NCI-H524 treated with DMSO at 0.1 percent for 48 hours (cell line): ENCODE measurements at regions not wholly inside any gene's neighbourhood (a gene's known extent, or its start where the extent isn't known, plus 50 kb on each side); places are given as distances from the start of the nearest gene placed in this dataset.

ENCODE experiments used
- DNase-seq: peaks from one replicate; lab custom pipeline; 2025; lab: John Stamatoyannopoulos, UW

GRCh38 chr12:92650228-92650822 is 52.5 kb upstream of the PLEKHG7 start:
- DNase-seq = no peak

- DNase-seq = peak; percentile 33
Measured at GRCh38 chr12:92649511-92650227, 53.1 kb upstream of the PLEKHG7 start.

GRCh38 chr12:92648242-92649031 is 54.4 kb upstream of the PLEKHG7 start:
- no peak for DNase-seq

- no peak for DNase-seq
Measured at GRCh38 chr12:92641291-92641690, 61.5 kb upstream of the PLEKHG7 start.

GRCh38 chr12:92640691-92641090 is 62.1 kb upstream of the PLEKHG7 start:
- no peak for DNase-seq

- DNase-seq = no peak
Measured at GRCh38 chr12:92639017-92639416, 63.8 kb upstream of the PLEKHG7 start.

- DNase-seq = no peak
Measured at GRCh38 chr12:92634730-92635129, 68.1 kb upstream of the PLEKHG7 start.

- DNase-seq = no peak
Measured at GRCh38 chr12:92634202-92634601, 68.6 kb upstream of the PLEKHG7 start.

- DNase-seq = no peak
Measured at GRCh38 chr12:92630968-92631367, 71.8 kb upstream of the PLEKHG7 start.

GRCh38 chr12:92629349-92630065 is 73.3 kb upstream of the PLEKHG7 start:
- no peak for DNase-seq

GRCh38 chr12:92628476-92628875 is 74.3 kb upstream of the PLEKHG7 start:
- DNase-seq = no peak

GRCh38 chr12:92627511-92627910 is 75.3 kb upstream of the PLEKHG7 start:
- DNase-seq = no peak

- no peak for DNase-seq
Measured at GRCh38 chr12:92625639-92626310, 77.0 kb upstream of the PLEKHG7 start.

- peak; percentile 79 for DNase-seq
Measured at GRCh38 chr12:92624236-92624635, 78.6 kb upstream of the PLEKHG7 start.

- no peak for DNase-seq
Measured at GRCh38 chr12:92623386-92623785, 79.4 kb upstream of the PLEKHG7 start.

- DNase-seq = no peak
Measured at GRCh38 chr12:92621833-92622232, 81.0 kb upstream of the PLEKHG7 start.

GRCh38 chr12:92621312-92621711 is 81.5 kb upstream of the PLEKHG7 start:
- DNase-seq = no peak

- no peak for DNase-seq
Measured at GRCh38 chr12:92619730-92620684, 82.8 kb upstream of the PLEKHG7 start.

- DNase-seq = no peak
Measured at GRCh38 chr12:92619026-92619425, 83.8 kb upstream of the PLEKHG7 start.

GRCh38 chr12:92615703-92616102 is 87.1 kb upstream of the PLEKHG7 start:
- no peak for DNase-seq

- DNase-seq = no peak
Measured at GRCh38 chr12:92615086-92615485, 87.7 kb upstream of the PLEKHG7 start.
